Endothelial cell of umbilical vein (primary cell): ENCODE measurements at regions not wholly inside any gene's neighbourhood (a gene's known extent, or its start where the extent isn't known, plus 50 kb on each side); places are given as distances from the start of the nearest gene placed in this dataset.

Experiments used
- BruUV-seq: library from RNA; stranded (reverse); fragments of 400-500 nt; replicated peaks from 2 replicates; lab custom pipeline; 2021; lab: Mats Ljungman, UMichigan
- CTCF ChIA-PET: fragments of 300-600, 350-600 bp; sonication (Branson Sonifier 250); formaldehyde crosslinking; loops from one replicate; lab custom pipeline; 2021; ENCODE audit warnings: antibody characterized with exemption, inconsistent platforms; lab: Charles Lee
- POLR2A ChIA-PET: fragments of 300-600, 350-600 bp; sonication (Branson Sonifier 250); formaldehyde crosslinking; loops from one replicate; lab custom pipeline; 2021; ENCODE audit warnings: antibody characterized with exemption, inconsistent platforms; lab: Charles Lee
- DNase-seq: peaks from one replicate; pipeline ENCODE4 v3.0.0-alpha.2; 2011; ENCODE audit warnings: low read depth, low spot score
- FAIRE-seq: peaks from 2 replicates; lab custom pipeline; 2011; peaks lifted over from hg19 to GRCh38; lab: Jason Lieb, UNC
- H2AFZ ChIP-seq: 2 replicates; pipeline ENCODE4 v1.6.0; 2012; ENCODE audit warnings: low read depth, low read length, control low read depth, inconsistent platforms
- H3K27ac ChIP-seq: 2 replicates; pipeline ENCODE4 v1.5.1; 2011; ENCODE audit warnings: low read depth, mild to moderate bottlenecking, control low read depth, low read length, moderate library complexity; ENCODE audit not compliant: insufficient read depth
- H3K27me3 ChIP-seq, 2 experiments: 2 replicates each; pipeline versions ENCODE4 v1.6.0 to v1.6.1; 2011; ENCODE audit warnings: low read length in 2 of 2, mixed read lengths in 1 of 2; ENCODE audit not compliant: control insufficient read depth in 2 of 2, insufficient read depth in 2 of 2
- H3K36me3 ChIP-seq, 2 experiments: 2 replicates in 1 of 2; 3 replicates in 1 of 2; pipeline ENCODE4 v1.5.1; 2011; ENCODE audit warnings: low read length in 2 of 2, mild to moderate bottlenecking in 1 of 2, moderate library complexity in 1 of 2; ENCODE audit not compliant: control insufficient read depth in 2 of 2, insufficient read depth in 2 of 2; ENCODE audit errors: extremely low read depth in 1 of 2
- H3K4me1 ChIP-seq: 3 replicates; pipeline ENCODE4 v1.5.1; 2011; ENCODE audit warnings: mild to moderate bottlenecking, low read length; ENCODE audit not compliant: control insufficient read depth, insufficient read depth; ENCODE audit errors: extremely low read depth
- H3K4me2 ChIP-seq: 2 replicates; pipeline ENCODE4 v1.6.1; 2011; ENCODE audit warnings: low read length, control low read depth, mixed read lengths; ENCODE audit not compliant: insufficient read depth
- H3K4me3 ChIP-seq, 3 experiments: fragments of 200-600 bp in 1 of 3; sonication (generic), shearing (Covaris generic) in 1 of 3; replicated peaks in 1 of 3; 2 replicates each; pipeline ENCODE4 v1.5.1; 2011 to 2016; ENCODE audit warnings: control low read depth in 3 of 3, low read length in 3 of 3, mild to moderate bottlenecking in 2 of 3, inconsistent platforms in 1 of 3, low read depth in 1 of 3, moderate library complexity in 1 of 3; ENCODE audit not compliant: insufficient read depth in 1 of 3
- H3K79me2 ChIP-seq: 2 replicates; pipeline ENCODE4 v1.6.0; 2012; ENCODE audit warnings: low read length, inconsistent platforms; ENCODE audit not compliant: control insufficient read depth, insufficient read depth
- H3K9ac ChIP-seq: replicated peaks from 2 replicates; pipeline ENCODE3; 2011; ENCODE audit warnings: low read length, control low read depth; ENCODE audit not compliant: insufficient read depth; ENCODE audit errors: extremely low read depth
- H3K9me1 ChIP-seq: replicated peaks from 3 replicates; pipeline ENCODE4 v1.6.0; 2011; ENCODE audit warnings: mild to moderate bottlenecking, low read length; ENCODE audit not compliant: control insufficient read depth, insufficient read depth; ENCODE audit errors: extremely low read depth
- H3K9me3 ChIP-seq: replicated peaks from 2 replicates; pipeline ENCODE4 v1.5.1; 2012; ENCODE audit warnings: low read length, inconsistent platforms; ENCODE audit not compliant: control insufficient read depth, insufficient read depth
- H4K20me1 ChIP-seq: replicated peaks from 2 replicates; pipeline ENCODE3; 2011; ENCODE audit warnings: mild to moderate bottlenecking, low read length; ENCODE audit not compliant: control insufficient read depth, insufficient read depth; ENCODE audit errors: extremely low read depth
- EZH2 ChIP-seq: IDR thresholded peaks from 2 replicates; pipeline ENCODE4 v1.6.1; 2012; ENCODE audit warnings: borderline replicate concordance, low read depth, mild to moderate bottlenecking, moderate library complexity, low read length, inconsistent platforms; ENCODE audit not compliant: severe bottlenecking
- FOS ChIP-seq: IDR thresholded peaks from 2 replicates; pipeline ENCODE4 v1.6.1; 2011; ENCODE audit warnings: mild to moderate bottlenecking, low read length, moderate library complexity, borderline replicate concordance; ENCODE audit not compliant: insufficient read depth
- GATA2 ChIP-seq: IDR thresholded peaks from 2 replicates; pipeline ENCODE4 v1.7.0; 2011; ENCODE audit warnings: low read depth, mild to moderate bottlenecking, moderate library complexity, mixed read lengths, low read length; ENCODE audit not compliant: insufficient read length, insufficient read depth
- JUN ChIP-seq: IDR thresholded peaks from 2 replicates; pipeline ENCODE4 v1.6.1; 2011; ENCODE audit warnings: borderline replicate concordance, low read depth; ENCODE audit not compliant: insufficient read length, insufficient read depth
- MYC ChIP-seq: IDR thresholded peaks from one replicate; pipeline ENCODE4 v1.6.1; 2011; ENCODE audit warnings: mild to moderate bottlenecking, low read depth, low read length
- POLR2A ChIP-seq: IDR thresholded peaks from 2 replicates; pipeline ENCODE4 v1.6.1; 2012; ENCODE audit warnings: low read depth, mild to moderate bottlenecking, control low read depth, low read length
- POLR2AphosphoS5 ChIP-seq: IDR thresholded peaks from 2 replicates; pipeline ENCODE4 v1.6.1; 2012; ENCODE audit warnings: low read depth, mild to moderate bottlenecking, control low read depth, low read length, moderate library complexity; ENCODE audit not compliant: insufficient read depth
- dilution Hi-C: fragments of 300-500 bp; cut with MboI; formaldehyde crosslinking; loops from one replicate; pipeline ENCODE4 v1.15.0; 2019; ENCODE audit warnings: low sequenced_read_pairs; ENCODE audit not compliant: extremely low pct_ligation_motif_present
- intact Hi-C: fragments of 100-400 bp; cut with micrococcal nuclease; formaldehyde crosslinking; loops from one replicate; pipeline ENCODE4 v1.10.0; 2022
- TF ChIP-seq, protein P1 (sequence below): IDR thresholded peaks from 2 replicates; pipeline ENCODE4 v1.6.1; 2011; ENCODE audit not compliant: insufficient read depth, insufficient read length
- TF ChIP-seq, protein P2 (sequence below), 2 donors: IDR thresholded peaks; 1 replicate in 1 of 2; 2 replicates in 1 of 2; pipeline ENCODE4 v1.5.1; 2011; ENCODE audit warnings: low read length in 2 of 2, mild to moderate bottlenecking in 2 of 2, moderate library complexity in 2 of 2, control low read depth in 1 of 2, inconsistent platforms in 1 of 2, low read depth in 1 of 2; ENCODE audit not compliant: insufficient read depth in 1 of 2; ENCODE audit errors: extremely low read depth in 1 of 2

DNA sequence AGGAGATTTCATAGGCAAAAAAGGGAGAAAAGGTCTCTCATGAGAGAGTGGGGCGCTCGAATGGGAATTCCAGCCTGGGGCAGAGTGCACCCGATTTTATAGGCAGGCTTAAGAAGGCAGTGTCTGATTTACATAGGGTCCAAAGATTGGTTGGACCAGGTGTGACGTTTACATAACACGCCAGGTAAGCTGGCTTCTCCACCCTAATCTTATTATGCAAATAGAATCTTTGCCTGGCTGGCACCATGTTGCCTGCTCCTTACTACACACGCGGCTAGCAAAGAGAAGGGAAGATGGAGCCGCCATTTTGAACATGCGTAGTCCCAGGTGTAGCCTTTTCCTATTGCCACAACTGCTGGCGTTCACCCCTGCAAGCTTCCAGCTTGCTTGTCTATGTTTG lies 103.7 kb downstream of the SLC16A1 start:
- Histone ChIP-seq H3K9me3 (no peaks in the 10 kb centered on the region), H4K20me1 (no peaks in the 10 kb centered on the region), H3K4me3 (no peak overlapping the region), H3K9me1 (no peaks in the 10 kb centered on the region), H3K4me2 (no peak overlapping the region), H2AFZ (no peak overlapping the region), H3K4me1 (peaks cover 19% of the 10 kb centered on the region), H3K9ac (no peak overlapping the region), H3K27ac (no peak overlapping the region), H3K36me3 (no peaks in the 10 kb centered on the region), H3K79me2 (peaks cover 11% of the 10 kb centered on the region), H3K27me3 (no peaks in the 10 kb centered on the region)
- FAIRE-seq (no peak), DNase-seq (no peak)
- CTCF ChIA-PET, result interaction anchor here (0.6 kb wide), 1 partner anchor 130 kb away, joined by 3 read pairs; no protein-coding TSS in a partner anchor
- BruUV-seq, result no TSS peak
- dilution Hi-C loops, result no loop called here
- TF ChIP-seq, protein P1, sequence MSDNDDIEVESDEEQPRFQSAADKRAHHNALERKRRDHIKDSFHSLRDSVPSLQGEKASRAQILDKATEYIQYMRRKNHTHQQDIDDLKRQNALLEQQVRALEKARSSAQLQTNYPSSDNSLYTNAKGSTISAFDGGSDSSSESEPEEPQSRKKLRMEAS, result no peak
- TF ChIP-seq POLR2AphosphoS5 (no peak), GATA2 (no peak), POLR2A (no peak), JUN (no peak), EZH2 (no peak)
- POLR2A ChIA-PET, result no interaction called here
- intact Hi-C loops, result no loop called here

DNA sequence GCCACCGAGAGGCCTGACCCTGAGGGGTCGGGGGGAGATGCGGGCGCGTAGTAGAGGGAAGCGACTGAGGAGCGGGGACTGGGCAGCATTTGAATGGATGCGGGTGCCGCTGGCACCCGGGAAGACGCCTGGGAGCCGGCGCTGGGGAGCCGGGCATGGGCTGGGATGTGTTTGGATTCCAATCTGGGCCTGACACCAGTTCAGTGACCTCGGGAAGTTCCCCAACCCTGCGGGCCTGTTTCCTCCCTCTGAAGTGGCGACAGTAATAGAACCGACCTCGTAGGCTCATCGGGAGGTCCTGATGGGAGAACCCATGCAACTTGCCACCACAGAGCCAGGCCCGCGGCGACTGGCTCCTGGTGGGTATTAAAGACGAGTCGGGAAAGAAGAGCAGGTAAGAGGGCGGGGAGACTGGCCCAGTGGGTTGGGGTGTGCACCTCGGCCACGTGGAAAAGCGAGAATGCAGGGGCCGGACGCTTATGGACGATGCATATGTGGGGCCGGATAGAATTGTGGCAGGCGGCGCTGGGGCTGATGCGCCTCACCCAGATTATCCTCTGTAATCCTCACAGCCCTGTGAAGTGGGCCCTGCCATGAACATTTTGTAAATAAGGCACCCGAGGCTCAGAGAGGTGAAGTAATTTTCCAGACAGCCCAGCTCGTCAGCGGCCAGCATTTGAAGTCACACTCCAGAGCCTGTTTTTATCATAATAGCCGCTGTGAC lies 105.8 kb downstream of the SLC16A1 start:
- Histone ChIP-seq H3K4me2 (peak overlapping the region; percentile 75), H3K9me1 (no peaks in the 10 kb centered on the region), H3K9ac (peak overlapping the region; percentile 59), H3K36me3 (no peaks in the 10 kb centered on the region), H3K9me3 (no peaks in the 10 kb centered on the region), H3K4me1 (peaks cover 15% of the 10 kb centered on the region), H2AFZ (peak overlapping the region; percentile 65), H3K4me3 (peak overlapping the region; percentile 21 to 61 (median 59)), H4K20me1 (no peaks in the 10 kb centered on the region), H3K27me3 (no peaks in the 10 kb centered on the region), H3K27ac (peak overlapping the region; percentile 50), H3K79me2 (peaks cover 8% of the 10 kb centered on the region)
- CTCF ChIA-PET, result interaction anchor here (0.7 to 2.1 kb wide), 10 partner anchors 10 to 223 kb away, joined by 3 to 11 read pairs (median 4); partner anchors contain the start of genes LRIG2 and SLC16A1
- dilution Hi-C loops, result no loop called here
- no TSS peak for BruUV-seq
- FAIRE-seq (peak; percentile 91), DNase-seq (no peak)
- POLR2A ChIA-PET, result interaction anchor here (1.0 kb wide), 1 partner anchor 31 kb away, joined by 3 read pairs; no protein-coding TSS in a partner anchor
- intact Hi-C loops, result no loop called here
- no peak for TF ChIP-seq FOS
- no peak for TF ChIP-seq EZH2
- no peak for TF ChIP-seq MYC
- no peak for TF ChIP-seq POLR2A
- no peak for TF ChIP-seq JUN
- TF ChIP-seq POLR2AphosphoS5, result no peak
- TF ChIP-seq, protein P2, sequence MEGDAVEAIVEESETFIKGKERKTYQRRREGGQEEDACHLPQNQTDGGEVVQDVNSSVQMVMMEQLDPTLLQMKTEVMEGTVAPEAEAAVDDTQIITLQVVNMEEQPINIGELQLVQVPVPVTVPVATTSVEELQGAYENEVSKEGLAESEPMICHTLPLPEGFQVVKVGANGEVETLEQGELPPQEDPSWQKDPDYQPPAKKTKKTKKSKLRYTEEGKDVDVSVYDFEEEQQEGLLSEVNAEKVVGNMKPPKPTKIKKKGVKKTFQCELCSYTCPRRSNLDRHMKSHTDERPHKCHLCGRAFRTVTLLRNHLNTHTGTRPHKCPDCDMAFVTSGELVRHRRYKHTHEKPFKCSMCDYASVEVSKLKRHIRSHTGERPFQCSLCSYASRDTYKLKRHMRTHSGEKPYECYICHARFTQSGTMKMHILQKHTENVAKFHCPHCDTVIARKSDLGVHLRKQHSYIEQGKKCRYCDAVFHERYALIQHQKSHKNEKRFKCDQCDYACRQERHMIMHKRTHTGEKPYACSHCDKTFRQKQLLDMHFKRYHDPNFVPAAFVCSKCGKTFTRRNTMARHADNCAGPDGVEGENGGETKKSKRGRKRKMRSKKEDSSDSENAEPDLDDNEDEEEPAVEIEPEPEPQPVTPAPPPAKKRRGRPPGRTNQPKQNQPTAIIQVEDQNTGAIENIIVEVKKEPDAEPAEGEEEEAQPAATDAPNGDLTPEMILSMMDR (IDR thresholded peaks at IDR 0.05; ENCODE audit: extremely low read depth in 1 of 2, insufficient read depth in 1 of 2, low read depth in 1 of 2, low read length in 2 of 2), result no peak
- no peak for TF ChIP-seq GATA2
- TF ChIP-seq, protein P1, result no peak
